HG03520 (cell line): ENCODE measurements at regions not wholly inside any gene's neighbourhood (a gene's known extent, or its start where the extent isn't known, plus 50 kb on each side); places are given as distances from the start of the nearest gene placed in this dataset.
"Not testable (repeated sequence)": the region's sequence is repeated elsewhere in the genome, so short reads cannot be mapped to it uniquely, and the experiment has no call there.

Source experiments
- ATAC-seq: cut with Tn5 transposase; IDR thresholded peaks from one replicate; pipeline ENCODE4 v1.9.1; 2021; ENCODE audit warnings: mild to moderate bottlenecking, moderate library complexity; ENCODE audit not compliant: unreplicated experiment

GRCh38 chr2:17148407-17149145 lies 369.7 kb downstream of the RAD51AP2 start:
- no peak for ATAC-seq

GRCh38 chr2:17146358-17146757 lies 371.9 kb downstream of the RAD51AP2 start:
- ATAC-seq = no peak

DNA sequence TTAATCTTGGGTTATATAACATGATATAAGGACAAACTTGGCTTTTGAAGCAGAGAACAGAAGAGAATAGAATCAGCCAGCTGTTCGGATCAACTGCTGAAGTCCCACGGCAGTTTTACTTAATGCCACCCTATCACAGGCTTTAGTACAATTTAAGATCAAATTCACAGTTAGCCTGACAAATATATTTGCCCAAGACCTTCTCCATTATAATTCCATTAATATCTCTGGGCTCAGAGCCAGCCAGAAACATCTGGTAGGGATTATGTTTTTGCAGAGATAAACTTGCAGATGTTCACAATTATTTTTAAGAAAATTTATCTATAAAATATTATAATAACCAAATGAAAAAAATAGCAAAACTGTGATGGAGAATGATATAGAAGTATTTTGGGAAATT lies 381.4 kb downstream of the RAD51AP2 start:
- no peak for ATAC-seq

GRCh38 chr2:17136231-17136630 lies 382.0 kb downstream of the RAD51AP2 start:
- ATAC-seq = no peak

GRCh38 chr2:17135619-17136018 lies 382.6 kb downstream of the RAD51AP2 start:
- no peak for ATAC-seq

GRCh38 chr2:17133052-17133671 lies 385.1 kb downstream of the RAD51AP2 start:
- no peak for ATAC-seq

GRCh38 chr2:17130627-17131026 lies 387.6 kb downstream of the RAD51AP2 start:
- not testable (repeated sequence) for ATAC-seq

DNA sequence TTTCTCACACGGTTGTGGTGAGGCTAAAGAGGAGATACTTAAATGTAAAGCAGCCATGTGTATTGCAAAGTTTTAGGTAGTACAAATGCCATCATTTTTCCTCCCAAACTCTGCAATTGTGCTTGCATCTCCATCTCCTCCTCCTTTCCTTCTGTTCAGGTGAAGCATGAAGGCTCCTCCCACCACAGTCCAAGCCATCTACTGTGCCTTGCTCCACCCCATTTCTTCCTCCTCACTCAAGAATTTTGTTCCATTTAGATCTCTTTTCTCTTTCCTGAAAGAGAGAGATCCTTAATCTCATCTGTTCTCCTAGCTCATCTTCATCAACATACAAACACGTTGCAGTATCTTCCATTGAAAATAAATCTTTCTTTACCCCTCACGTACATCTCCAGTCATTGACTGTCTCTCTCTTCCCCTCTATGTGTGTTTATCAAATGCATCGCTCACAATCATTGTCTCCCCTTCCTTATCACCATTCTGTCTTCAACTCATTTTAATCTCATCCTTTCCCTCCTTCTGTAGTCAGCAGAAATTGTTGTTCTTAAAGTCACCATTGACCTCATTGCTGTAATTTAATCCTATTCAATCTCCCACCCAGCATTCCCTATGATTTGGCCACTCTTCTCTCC lies 392.1 kb downstream of the RAD51AP2 start:
- ATAC-seq = no peak

- ATAC-seq = no peak
Observed at GRCh38 chr2:17124575-17125318, 393.5 kb downstream of the RAD51AP2 start.

DNA sequence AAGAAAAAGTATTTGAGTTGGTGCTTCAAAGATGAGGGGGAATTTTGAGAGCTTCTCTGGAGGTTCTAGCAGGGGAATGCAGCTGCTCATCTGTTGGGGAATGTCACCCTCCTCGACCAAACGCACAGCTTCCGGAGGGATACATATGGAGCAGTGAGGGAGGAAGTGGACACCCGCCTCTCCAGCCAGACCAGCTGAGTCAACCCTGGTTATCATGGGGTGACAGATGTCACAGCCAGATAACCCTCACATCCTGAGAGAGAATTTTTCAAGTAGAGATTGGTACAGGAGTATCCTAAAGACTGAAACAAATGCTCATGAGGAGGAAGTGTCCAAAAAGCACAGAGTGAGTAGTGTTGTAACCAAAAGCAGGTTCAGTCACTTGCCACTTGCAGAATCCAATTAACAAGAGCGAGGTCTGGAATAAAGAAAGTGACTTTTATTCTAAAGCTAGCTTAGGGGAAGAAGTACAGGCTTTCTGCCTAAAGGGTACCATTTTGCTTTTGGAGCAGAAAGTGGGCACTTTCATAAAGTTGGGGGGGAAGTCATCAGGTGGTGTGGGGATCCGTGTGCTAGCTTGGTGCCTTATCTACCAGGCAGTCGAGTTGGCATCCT lies 395.2 kb downstream of the RAD51AP2 start:
- no peak for ATAC-seq

DNA sequence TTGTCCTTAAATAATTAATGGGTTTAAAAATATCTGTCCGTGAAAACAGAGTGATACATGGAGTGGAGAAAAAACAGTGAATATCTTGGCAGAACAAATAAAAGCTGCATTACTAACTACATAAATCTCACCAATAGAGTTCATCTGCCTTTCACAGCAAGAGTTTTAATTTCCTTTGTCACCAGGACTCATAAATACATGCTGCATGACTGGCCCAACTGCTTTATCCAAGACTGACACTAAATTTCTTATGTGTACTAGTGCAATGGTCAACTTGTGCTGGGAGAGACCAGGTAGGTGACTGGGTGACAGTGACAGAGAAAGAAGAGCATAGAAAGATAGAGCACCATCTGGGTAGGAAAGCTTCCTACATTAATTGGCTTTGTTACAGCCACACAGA lies 402.8 kb downstream of the RAD51AP2 start:
- no peak for ATAC-seq

DNA sequence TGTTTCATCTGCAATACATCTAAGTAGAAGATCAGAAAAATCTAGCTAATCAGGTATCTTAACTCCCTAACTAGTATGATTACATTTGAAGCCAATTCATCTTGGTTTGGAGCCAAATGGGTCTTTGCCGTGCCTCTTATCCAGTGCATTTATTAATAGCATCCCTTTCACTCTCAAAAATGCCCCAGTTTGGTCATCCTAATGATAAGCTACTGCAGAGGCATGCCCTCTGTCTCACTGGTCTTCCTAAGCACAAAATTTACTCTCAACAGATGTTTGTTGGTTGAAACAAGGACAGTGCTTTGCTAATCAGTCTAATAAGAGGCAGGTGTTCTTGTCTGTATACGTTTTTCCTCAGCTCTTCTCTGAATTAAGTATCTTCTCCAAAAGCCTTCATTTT lies 403.2 kb downstream of the RAD51AP2 start:
- no peak for ATAC-seq

GRCh38 chr2:17107871-17108270 lies 410.4 kb downstream of the RAD51AP2 start:
- no peak for ATAC-seq

DNA sequence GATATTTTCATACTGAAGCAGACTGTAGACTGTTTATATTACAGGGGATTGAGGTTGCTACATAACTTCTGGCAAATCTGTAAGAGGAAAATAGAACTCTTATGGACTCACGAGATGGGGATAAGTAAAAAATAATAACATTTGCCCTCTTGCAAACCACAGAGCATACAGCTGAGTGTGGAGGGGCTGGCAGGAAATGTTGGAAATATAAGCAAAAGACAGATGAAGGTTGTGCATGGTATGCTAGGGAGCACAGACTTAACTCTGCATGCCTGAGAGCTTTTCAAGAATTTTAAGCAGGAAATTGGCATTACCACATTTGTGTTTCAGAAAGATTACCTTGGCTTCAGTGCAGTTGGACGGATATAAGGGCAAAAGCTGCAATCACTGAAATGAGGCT lies 411.1 kb downstream of the RAD51AP2 start:
- ATAC-seq = no peak

DNA sequence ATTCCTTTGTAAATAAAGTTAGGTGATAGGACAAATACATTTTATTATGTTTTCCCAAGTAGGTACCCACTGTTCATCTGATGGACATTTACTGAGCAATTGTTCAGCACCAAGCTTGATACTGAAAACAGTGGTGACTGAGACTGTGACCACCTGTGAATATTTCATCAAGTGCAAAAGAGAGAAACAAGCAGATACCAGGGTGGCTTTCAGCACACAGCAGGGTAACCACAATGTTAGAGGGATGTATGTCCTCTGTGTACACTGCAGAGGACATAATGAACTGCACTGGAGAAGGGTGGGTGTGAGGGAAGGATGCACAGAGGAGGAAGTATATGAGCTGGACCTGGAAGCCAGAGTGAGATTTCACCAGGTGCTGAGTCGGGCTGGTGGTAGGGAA lies 411.8 kb downstream of the RAD51AP2 start:
- no peak for ATAC-seq

DNA sequence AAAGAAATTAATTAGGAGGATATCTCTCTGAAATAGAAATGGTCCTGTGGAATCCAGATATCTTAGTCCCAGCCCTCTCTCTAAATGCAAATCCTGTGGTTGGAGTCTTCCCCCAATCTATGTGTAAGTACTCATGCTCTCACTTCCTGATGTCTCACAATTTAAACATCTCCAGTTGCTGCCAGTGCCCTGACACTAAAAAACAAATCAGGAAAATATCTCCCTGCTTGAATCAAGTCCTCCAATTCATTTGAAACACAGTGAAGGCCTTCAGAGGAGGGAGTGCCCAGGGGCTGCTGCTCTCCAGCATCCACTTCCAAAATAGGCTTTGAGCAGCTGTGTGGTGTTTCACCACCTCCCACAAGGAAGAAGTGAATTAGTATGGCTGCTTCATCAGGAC lies 413.8 kb downstream of the RAD51AP2 start:
- peak; percentile 87 for ATAC-seq

- ATAC-seq = no peak
Observed at GRCh38 chr2:17101596-17101995, 416.6 kb downstream of the RAD51AP2 start.

DNA sequence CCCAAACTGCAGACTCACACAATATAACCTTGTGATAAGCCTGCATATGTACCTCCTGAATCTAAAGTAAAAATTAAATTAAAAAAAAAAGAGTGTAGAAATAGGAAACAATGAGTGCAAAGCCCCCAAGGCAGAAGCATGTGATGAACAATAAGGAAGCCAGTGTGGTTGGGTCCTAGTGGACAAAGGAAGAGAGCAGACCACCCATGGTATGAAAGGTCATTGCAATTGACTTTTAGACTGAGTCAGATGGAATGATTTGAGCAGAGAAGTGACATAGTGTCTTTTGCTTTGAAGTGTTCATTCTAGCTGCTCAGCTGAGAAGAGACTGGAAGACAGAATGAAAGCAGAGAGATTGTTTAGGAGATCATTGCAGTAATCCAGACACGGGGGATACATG lies 417.1 kb downstream of the RAD51AP2 start:
- no peak for ATAC-seq

DNA sequence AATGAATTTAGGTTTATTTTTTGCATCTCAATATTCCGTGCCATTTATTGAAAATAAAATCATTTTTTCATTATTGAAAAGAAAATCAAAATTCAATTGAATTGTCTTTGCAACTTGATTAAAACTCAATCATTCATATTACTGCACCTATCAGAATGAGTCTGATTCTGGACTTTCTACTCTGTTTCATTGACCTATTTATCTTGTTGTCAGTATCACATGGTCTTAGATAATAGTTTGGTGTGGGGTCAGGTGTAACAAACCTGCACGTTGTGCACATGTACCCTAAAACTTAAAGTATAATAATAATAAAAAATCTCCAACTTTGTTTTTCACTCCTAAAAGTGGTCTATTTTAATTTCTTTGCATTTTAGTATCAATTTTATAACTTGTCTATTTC lies 422.9 kb downstream of the RAD51AP2 start:
- ATAC-seq = no peak

DNA sequence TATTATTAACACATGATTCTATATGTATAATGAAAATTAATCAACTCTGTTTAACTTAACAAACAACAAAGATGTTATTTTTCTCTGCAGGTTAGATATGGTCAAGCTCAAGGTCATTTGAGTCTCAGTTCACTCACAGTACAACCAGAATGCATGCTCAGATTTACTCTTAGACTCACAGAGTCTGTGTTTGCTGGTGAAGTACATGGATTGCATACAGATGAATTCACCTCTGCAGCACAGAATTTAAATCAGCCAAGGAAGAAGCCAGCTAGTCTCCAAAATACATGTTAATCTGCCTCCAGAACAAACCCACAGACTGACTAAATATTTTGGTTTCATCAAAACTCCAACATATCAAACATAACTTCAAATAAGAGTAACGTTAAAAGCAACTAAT lies 424.5 kb downstream of the RAD51AP2 start:
- ATAC-seq = no peak

GRCh38 chr2:17086990-17087389 lies 421.4 kb upstream of the CYRIA start:
- ATAC-seq = no peak
